ENCODE measurements at regions not wholly inside any gene's neighbourhood (a gene's known extent, or its start where the extent isn't known, plus 50 kb on each side); places are given as distances from the start of the nearest gene placed in this dataset.
"Not testable (repeated sequence)": the region's sequence is repeated elsewhere in the genome, so short reads cannot be mapped to it uniquely, and the experiment has no call there.

DNA sequence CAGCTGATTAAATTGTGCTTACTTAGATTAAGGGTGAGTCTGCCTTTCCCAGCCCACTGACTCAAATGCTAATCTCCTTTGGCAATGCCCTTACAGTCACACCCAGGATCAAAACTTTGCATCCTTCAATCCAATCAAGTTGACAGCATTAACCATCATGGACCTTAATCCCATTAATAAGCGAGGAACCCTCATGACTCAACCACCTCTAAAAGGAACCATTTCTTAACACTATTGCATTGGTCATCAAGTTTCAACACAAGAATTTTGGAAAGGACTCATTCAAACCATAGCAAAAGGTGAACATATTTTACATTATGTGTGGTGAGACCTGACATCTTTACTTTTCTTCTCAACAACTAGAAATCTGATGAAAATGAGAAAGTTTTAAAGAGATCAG, 187.0 kb downstream of the OSR1 start:
- no peak for DNase-seq (ENCODE audit: insufficient read length, low spot score)
- TF ChIP-seq, protein P1, sequence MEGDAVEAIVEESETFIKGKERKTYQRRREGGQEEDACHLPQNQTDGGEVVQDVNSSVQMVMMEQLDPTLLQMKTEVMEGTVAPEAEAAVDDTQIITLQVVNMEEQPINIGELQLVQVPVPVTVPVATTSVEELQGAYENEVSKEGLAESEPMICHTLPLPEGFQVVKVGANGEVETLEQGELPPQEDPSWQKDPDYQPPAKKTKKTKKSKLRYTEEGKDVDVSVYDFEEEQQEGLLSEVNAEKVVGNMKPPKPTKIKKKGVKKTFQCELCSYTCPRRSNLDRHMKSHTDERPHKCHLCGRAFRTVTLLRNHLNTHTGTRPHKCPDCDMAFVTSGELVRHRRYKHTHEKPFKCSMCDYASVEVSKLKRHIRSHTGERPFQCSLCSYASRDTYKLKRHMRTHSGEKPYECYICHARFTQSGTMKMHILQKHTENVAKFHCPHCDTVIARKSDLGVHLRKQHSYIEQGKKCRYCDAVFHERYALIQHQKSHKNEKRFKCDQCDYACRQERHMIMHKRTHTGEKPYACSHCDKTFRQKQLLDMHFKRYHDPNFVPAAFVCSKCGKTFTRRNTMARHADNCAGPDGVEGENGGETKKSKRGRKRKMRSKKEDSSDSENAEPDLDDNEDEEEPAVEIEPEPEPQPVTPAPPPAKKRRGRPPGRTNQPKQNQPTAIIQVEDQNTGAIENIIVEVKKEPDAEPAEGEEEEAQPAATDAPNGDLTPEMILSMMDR (IDR thresholded peaks at IDR 0.05; ENCODE audit: insufficient read depth, missing control alignments) = no peak
- no peak for FAIRE-seq

DNA sequence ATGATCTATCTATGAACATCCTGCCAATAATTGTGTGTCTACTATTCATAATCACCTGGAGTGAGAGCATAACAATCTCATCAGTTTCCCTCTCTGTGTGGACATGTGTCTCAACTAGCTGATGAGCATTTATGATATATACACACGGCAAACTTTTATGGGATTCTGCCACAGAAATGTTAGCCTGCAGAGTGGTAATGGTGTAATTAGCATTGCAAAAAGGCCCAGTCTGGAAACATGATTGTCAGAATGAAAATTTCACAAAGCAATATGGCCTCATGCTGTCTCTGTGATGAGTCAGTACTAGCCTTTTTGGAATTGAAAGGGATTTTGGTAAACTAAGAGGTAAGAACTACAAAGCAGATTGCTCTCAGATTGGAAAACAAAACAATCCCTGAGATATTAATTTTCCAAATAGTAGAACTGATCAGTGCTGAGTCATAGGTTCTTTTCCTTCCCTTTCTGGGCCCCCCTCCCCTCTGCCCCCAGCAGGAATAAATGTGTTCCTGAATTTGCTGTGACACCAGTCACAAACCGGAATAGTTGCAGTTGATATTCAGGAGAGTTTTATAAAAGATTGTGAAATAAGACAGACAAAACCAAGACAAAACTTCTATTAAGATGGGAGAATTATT, 189.2 kb downstream of the OSR1 start:
- DNase-seq (ENCODE audit: insufficient read length, low spot score) (no peak), FAIRE-seq (no peak)
- TF ChIP-seq, protein P1 (IDR thresholded peaks at IDR 0.05; ENCODE audit: insufficient read depth, missing control alignments) = no peak

DNA sequence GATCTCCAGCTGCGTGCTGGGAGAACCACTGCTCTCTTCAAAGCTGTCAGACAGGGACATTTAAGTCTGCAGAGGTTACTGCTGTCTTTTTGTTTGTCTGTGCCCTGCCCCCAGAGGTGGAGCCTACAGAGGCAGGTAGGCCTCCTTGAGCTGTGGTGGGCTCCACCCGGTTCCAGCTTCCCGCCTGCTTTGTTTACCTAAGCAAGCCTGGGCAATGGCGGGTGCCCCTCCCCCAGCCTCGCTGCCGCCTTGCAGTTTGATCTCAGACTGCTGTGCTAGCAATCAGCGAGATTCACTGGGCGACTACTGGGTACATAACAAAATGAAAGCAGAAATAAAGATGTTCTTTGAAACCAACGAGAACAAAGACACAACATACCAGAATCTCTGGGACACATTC, 194.3 kb downstream of the OSR1 start:
- not testable (repeated sequence) for DNase-seq (ENCODE audit: insufficient read length, low spot score)

DNA sequence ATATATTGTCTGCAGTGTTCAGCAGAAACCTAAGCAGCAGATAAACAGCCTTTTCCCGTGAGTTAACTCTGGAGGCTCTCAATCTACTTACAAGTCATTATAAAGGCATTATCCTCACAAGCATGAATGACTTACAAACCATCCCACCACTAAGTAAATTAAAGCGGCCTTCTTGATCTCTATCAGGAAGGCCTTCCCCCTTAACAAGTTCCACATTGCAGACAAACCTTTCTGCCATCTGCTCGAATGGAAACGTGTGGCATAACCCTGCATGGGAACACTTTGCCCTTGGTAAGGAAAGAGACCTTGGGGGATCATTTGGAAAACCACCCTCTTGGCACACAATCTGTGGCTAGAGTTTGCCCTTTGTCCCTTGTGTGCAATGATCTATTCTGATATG, 199.5 kb downstream of the OSR1 start:
- no peak for DNase-seq (ENCODE audit: insufficient read length, low spot score)
- TF ChIP-seq, protein P1 (IDR thresholded peaks at IDR 0.05; ENCODE audit: insufficient read depth, missing control alignments) = no peak
- no peak for FAIRE-seq

More for the DNA sequence above, 194.3 kb downstream of the OSR1 start:
- not testable (repeated sequence) for FAIRE-seq

DNA sequence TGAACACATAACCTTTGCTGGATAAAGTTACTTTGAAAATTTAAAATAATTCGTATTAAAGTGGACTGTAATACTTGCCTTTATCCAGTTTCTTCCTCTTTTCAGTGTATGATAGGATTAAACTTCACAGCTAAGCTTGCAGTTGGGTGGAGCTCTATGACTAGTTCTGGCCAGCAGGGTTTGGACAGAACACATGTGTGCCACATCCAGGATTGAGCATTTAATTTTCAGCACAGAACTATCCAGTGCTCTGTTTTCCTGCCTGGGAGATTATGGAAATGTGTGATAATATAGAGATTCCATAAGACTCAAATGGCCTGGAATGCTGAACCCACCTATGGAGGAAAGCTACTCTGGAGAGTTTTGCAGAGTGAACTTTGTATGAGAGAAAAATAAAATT, 200.2 kb downstream of the OSR1 start:
- no peak for DNase-seq (ENCODE audit: insufficient read length, low spot score)
- TF ChIP-seq, protein P1 (IDR thresholded peaks at IDR 0.05; ENCODE audit: insufficient read depth, missing control alignments) = peak; percentile 2
- FAIRE-seq = no peak

DNA sequence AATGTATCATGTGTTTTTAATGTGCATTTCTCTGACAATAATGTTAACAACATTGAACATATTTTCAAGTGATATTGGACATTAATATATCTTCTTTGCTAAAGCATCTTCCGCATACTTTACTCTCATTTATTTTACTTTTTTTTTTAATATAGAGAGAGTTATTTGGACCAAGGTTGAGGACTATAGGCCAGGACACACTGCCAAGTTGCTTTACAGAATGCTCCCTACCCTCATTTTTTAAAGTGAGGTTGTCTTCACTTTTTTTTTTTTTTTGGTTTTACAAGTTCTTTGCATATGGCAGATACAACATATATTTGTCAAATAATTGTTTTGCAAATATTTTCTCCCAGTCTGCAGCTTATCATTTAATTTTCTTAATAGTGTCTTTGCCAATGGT, 201.8 kb downstream of the OSR1 start:
- FAIRE-seq (no peak), DNase-seq (ENCODE audit: insufficient read length, low spot score) (no peak)
- TF ChIP-seq, protein P1 (IDR thresholded peaks at IDR 0.05; ENCODE audit: insufficient read depth, missing control alignments) = no peak

DNA sequence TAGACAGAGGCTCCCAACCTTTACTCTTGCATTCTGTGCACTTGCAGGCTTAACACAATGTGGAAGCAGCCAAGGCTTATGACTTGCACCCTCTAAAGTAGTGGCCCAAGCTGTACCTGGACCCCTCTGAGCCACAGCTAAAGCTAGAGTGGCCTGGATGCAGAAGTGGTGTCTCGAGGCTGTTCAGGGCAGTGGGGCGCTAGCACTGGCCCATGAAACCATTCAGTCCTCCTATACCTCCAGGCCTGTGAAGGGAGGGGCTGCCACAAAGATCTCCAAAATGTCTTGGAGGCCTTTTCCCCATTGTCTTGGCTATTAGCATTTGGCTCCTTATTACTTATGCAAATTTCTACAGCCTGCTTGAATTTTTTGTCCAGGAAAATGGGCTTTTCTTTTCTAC, 207.7 kb downstream of the OSR1 start:
- DNase-seq (ENCODE audit: insufficient read length, low spot score) (no peak), FAIRE-seq (no peak)
- TF ChIP-seq, protein P1 (IDR thresholded peaks at IDR 0.05; ENCODE audit: insufficient read depth, missing control alignments) = no peak

DNA sequence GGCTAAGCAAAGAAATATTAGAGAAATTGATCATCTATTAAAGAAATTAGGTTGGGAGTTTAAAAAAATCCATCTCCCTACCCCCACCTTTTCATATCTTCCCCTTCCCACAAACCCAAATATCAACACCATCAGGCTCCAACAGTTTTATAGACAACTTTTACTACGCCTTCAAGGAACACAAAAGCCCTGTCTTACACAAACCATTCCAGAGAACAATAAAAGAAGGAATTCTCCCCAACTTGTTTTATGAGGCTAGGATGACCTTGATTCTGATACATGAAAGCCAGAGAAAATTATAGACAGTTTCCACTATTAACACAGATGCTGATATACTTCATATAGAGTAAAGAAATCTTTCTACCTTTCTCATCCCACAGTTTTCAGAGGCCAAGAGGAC, 211.6 kb downstream of the OSR1 start:
- TF ChIP-seq, protein P1 (IDR thresholded peaks at IDR 0.05; ENCODE audit: insufficient read depth, missing control alignments) = no peak
- FAIRE-seq (no peak), DNase-seq (ENCODE audit: insufficient read length, low spot score) (no peak)

All from D721Med (cell line).